OCI-LY7 (cell line): ENCODE measurements at regions not wholly inside any gene's neighbourhood (a gene's known extent, or its start where the extent isn't known, plus 50 kb on each side); places are given as distances from the start of the nearest gene placed in this dataset.
"Not testable (repeated sequence)": the region's sequence is repeated elsewhere in the genome, so short reads cannot be mapped to it uniquely, and the experiment has no call there.

ENCODE experiments used
- BruUV-seq: library from RNA; stranded (reverse); fragments of 400-500 nt; replicated peaks from 2 replicates; lab custom pipeline; 2021; lab: Mats Ljungman, UMichigan
- CTCF ChIA-PET: fragments of 300-600 bp; sonication (Branson Sonifier 250); formaldehyde crosslinking; loops from one replicate; lab custom pipeline; 2022; ENCODE audit warnings: antibody characterized with exemption; ENCODE audit not compliant: unreplicated experiment; lab: Charles Lee
- POLR2A ChIA-PET: fragments of 300-600 bp; sonication (Branson Sonifier 250); formaldehyde crosslinking; loops from one replicate; lab custom pipeline; 2022; ENCODE audit warnings: antibody characterized with exemption; lab: Charles Lee
- DNase-seq: peaks from one replicate; pipeline ENCODE4 v3.0.0-alpha.2; 2015; ENCODE audit warnings: low spot score
- H2AFZ ChIP-seq: fragments of 200-600 bp; sonication (generic), shearing (Covaris generic); 2 replicates; pipeline ENCODE4 v1.6.1; 2014; ENCODE audit warnings: mild to moderate bottlenecking, antibody characterized with exemption, low read length, moderate library complexity
- H3K27ac ChIP-seq: fragments of 200-600 bp; sonication (generic); 2 replicates; pipeline ENCODE4 v1.5.1; 2014; ENCODE audit warnings: mixed run types, low read depth, mild to moderate bottlenecking, moderate library complexity, low read length, inconsistent platforms; ENCODE audit not compliant: poor library complexity, severe bottlenecking
- H3K36me3 ChIP-seq: fragments of 200-600 bp; sonication (generic); 2 replicates; pipeline ENCODE4 v1.6.1; 2014; ENCODE audit warnings: mild to moderate bottlenecking, antibody characterized with exemption, low read length, moderate library complexity, mixed read lengths; ENCODE audit not compliant: insufficient read depth
- H3K4me1 ChIP-seq: fragments of 200-600 bp; sonication (generic); 2 replicates; pipeline ENCODE4 v1.5.1; 2014; ENCODE audit warnings: mild to moderate bottlenecking, low read length; ENCODE audit not compliant: insufficient read depth, poor library complexity, severe bottlenecking
- H3K4me2 ChIP-seq: fragments of 200-600 bp; sonication (generic); 2 replicates; pipeline ENCODE4 v1.6.1; 2014; ENCODE audit warnings: mild to moderate bottlenecking, low read length
- H3K4me3 ChIP-seq: fragments of 200-600 bp; sonication (generic); 2 replicates; pipeline ENCODE4 v1.5.1; 2014; ENCODE audit warnings: mild to moderate bottlenecking, low read depth, low read length; ENCODE audit not compliant: poor library complexity, severe bottlenecking
- H3K79me2 ChIP-seq: fragments of 200-600 bp; sonication (generic); 2 replicates; pipeline ENCODE4 v1.6.1; 2016; ENCODE audit warnings: low read depth, mild to moderate bottlenecking, low read length, moderate library complexity, mixed read lengths; ENCODE audit not compliant: insufficient read depth
- H3K9me2 ChIP-seq: fragments of 200-600 bp; sonication (generic); 2 replicates; pipeline ENCODE4 v1.6.1; 2016; ENCODE audit warnings: mild to moderate bottlenecking, low read length, mixed read lengths; ENCODE audit not compliant: insufficient read depth
- H3K9me3 ChIP-seq: fragments of 200-600 bp; sonication (generic); 2 replicates; pipeline ENCODE4 v1.6.1; 2014; ENCODE audit warnings: mild to moderate bottlenecking, mixed run types, low read length, mixed read lengths
- H4K20me1 ChIP-seq: fragments of 200-600 bp; sonication (generic); 2 replicates; pipeline ENCODE4 v1.6.1; 2014; ENCODE audit warnings: mild to moderate bottlenecking, antibody characterized with exemption, low read length, moderate library complexity, mixed read lengths; ENCODE audit not compliant: insufficient read depth
- EZH2phosphoT487 ChIP-seq: fragments of 200-600 bp; sonication (generic); IDR thresholded peaks from 2 replicates; pipeline ENCODE4 v1.6.1; 2018; ENCODE audit warnings: low read depth, borderline replicate concordance, mild to moderate bottlenecking, mixed run types, antibody characterized with exemption, low read length, moderate library complexity, mixed read lengths
- intact Hi-C: fragments of 100-400 bp; cut with micrococcal nuclease; formaldehyde crosslinking; loops from one replicate; pipeline ENCODE4 v1.10.0; 2022; ENCODE audit not compliant: unreplicated experiment
- TF ChIP-seq, protein P1 (sequence below): fragments of 200-600 bp; sonication (generic); conservative IDR thresholded peaks from 2 replicates; pipeline ENCODE4 v1.5.1; 2014; ENCODE audit warnings: mild to moderate bottlenecking, antibody characterized with exemption, low read length, moderate library complexity, mixed read lengths

GRCh38 chr7:36058020-36058592 lies 94.9 kb upstream of the EEPD1 start:
- ChIA-PET CTCF (no interaction called here), POLR2A (interaction anchor here (0.8 kb wide), 1 partner anchor 266 kb away, joined by 3 read pairs; no protein-coding TSS in a partner anchor)
- no peaks in the 10 kb centered on the region for H3K9me2 ChIP-seq
- H3K9me3 ChIP-seq = no peaks in the 10 kb centered on the region
- no peaks in the 10 kb centered on the region for H3K36me3 ChIP-seq
- BruUV-seq = no TSS peak
- TF ChIP-seq, protein P1, sequence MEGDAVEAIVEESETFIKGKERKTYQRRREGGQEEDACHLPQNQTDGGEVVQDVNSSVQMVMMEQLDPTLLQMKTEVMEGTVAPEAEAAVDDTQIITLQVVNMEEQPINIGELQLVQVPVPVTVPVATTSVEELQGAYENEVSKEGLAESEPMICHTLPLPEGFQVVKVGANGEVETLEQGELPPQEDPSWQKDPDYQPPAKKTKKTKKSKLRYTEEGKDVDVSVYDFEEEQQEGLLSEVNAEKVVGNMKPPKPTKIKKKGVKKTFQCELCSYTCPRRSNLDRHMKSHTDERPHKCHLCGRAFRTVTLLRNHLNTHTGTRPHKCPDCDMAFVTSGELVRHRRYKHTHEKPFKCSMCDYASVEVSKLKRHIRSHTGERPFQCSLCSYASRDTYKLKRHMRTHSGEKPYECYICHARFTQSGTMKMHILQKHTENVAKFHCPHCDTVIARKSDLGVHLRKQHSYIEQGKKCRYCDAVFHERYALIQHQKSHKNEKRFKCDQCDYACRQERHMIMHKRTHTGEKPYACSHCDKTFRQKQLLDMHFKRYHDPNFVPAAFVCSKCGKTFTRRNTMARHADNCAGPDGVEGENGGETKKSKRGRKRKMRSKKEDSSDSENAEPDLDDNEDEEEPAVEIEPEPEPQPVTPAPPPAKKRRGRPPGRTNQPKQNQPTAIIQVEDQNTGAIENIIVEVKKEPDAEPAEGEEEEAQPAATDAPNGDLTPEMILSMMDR = no peak
- no peak for TF ChIP-seq EZH2phosphoT487
- no peaks in the 10 kb centered on the region for H3K79me2 ChIP-seq
- peak overlapping the region; percentile 59; the same call in 1 of the 2 replicates for H2AFZ ChIP-seq
- peaks cover 13% of the 10 kb centered on the region for H3K4me1 ChIP-seq
- intact Hi-C loops = no loop called here
- peak overlapping the region; percentile 49; the same call in 1 of the 2 replicates for H3K4me2 ChIP-seq
- H3K27ac ChIP-seq = no peak overlapping the region
- DNase-seq = no peak
- H4K20me1 ChIP-seq = no peaks in the 10 kb centered on the region
- H3K4me3 ChIP-seq = no peak overlapping the region

GRCh38 chr7:36060388-36060787 lies 92.7 kb upstream of the EEPD1 start:
- POLR2A ChIA-PET, H4K20me1 ChIP-seq, H3K27ac ChIP-seq, CTCF ChIA-PET, H3K4me3 ChIP-seq, DNase-seq, H2AFZ ChIP-seq, H3K9me3 ChIP-seq, H3K36me3 ChIP-seq, intact Hi-C loops, BruUV-seq, H3K4me2 ChIP-seq, H3K9me2 ChIP-seq, H3K79me2 ChIP-seq: not testable (repeated sequence)
- peaks cover 13% of the 10 kb centered on the region for H3K4me1 ChIP-seq

- Histone ChIP-seq H3K9me2 (no peaks in the 10 kb centered on the region), H3K4me2 (no peak overlapping the region), H2AFZ (no peak overlapping the region), H3K4me1 (peaks cover 9% of the 10 kb centered on the region), H4K20me1 (no peaks in the 10 kb centered on the region), H3K9me3 (peaks cover 4% of the 10 kb centered on the region; the same call in 1 of the 2 replicates), H3K4me3 (no peak overlapping the region), H3K79me2 (no peaks in the 10 kb centered on the region), H3K27ac (no peak overlapping the region), H3K36me3 (no peaks in the 10 kb centered on the region)
- intact Hi-C loops = no loop called here
- no peak for DNase-seq
- BruUV-seq = no TSS peak
- ChIA-PET CTCF (no interaction called here), POLR2A (no interaction called here)
- no peak for TF ChIP-seq EZH2phosphoT487
- TF ChIP-seq, protein P1 = no peak
Measured at GRCh38 chr7:36062154-36062815, 90.8 kb upstream of the EEPD1 start.
